Osteocyte (in vitro differentiated cells): ENCODE measurements at regions not wholly inside any gene's neighbourhood (a gene's known extent, or its start where the extent isn't known, plus 50 kb on each side); places are given as distances from the start of the nearest gene placed in this dataset.
A peak's percentile ranks its signal among the peaks of the same experiment; 100 is the strongest.

Source experiments
- DNase-seq: peaks from one replicate; pipeline ENCODE4 v3.0.0; 2021; ENCODE audit warnings: mixed read lengths; ENCODE audit not compliant: unreplicated experiment; ENCODE audit errors: extremely low spot score
- H3K27ac Mint-ChIP-seq: one replicate; pipeline ENCODE4 v1.8.0; 2021; ENCODE audit warnings: mild to moderate bottlenecking, mixed read lengths; ENCODE audit not compliant: unreplicated experiment
- H3K27me3 Mint-ChIP-seq: one replicate; pipeline ENCODE4 v1.8.0; 2021; ENCODE audit warnings: mixed read lengths; ENCODE audit not compliant: unreplicated experiment
- H3K36me3 Mint-ChIP-seq: one replicate; pipeline ENCODE4 v1.8.0; 2021; ENCODE audit warnings: mixed read lengths; ENCODE audit not compliant: unreplicated experiment
- H3K4me1 Mint-ChIP-seq: one replicate; pipeline ENCODE4 v1.8.0; 2021; ENCODE audit warnings: mixed read lengths; ENCODE audit not compliant: unreplicated experiment
- H3K4me3 Mint-ChIP-seq: one replicate; pipeline ENCODE4 v1.8.0; 2021; ENCODE audit warnings: mild to moderate bottlenecking, moderate library complexity, mixed read lengths; ENCODE audit not compliant: unreplicated experiment
- H3K9me3 Mint-ChIP-seq: one replicate; pipeline ENCODE4 v1.8.0; 2021; ENCODE audit warnings: mixed read lengths; ENCODE audit not compliant: unreplicated experiment
- TF ChIP-seq, protein P1 (sequence below): fragments of 200-600 bp; sonication (generic); IDR thresholded peaks from 2 replicates; pipeline ENCODE4 v1.5.0; 2021; ENCODE audit warnings: antibody characterized with exemption, mild to moderate bottlenecking, moderate library complexity

DNA sequence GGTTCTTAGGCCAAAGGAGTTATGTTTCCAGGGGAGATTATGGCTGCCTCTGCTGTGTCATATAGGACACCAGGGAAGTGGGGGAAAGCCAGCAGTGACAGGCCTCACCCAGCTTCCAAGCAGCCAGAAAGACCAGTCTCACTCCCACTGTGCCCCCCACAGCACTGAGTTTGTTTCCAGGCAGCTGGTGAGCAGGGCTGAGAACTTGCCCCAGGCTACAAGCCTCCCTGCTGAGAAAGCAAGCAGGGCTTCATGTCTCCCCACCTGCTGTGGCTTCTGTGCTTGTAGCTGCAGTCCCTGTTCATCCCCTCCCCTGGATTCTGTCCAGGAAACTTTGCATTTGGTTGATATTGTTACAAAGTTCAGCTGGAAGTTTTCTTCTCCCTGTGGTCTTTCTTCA lies 376.3 kb downstream of the PDCD6IP start:
- H3K27ac Mint-ChIP-seq = peak overlapping the region; percentile 83
- DNase-seq = peak; percentile 91
- peaks cover 67% of the 10 kb centered on the region for H3K4me1 Mint-ChIP-seq
- peaks cover 20% of the 10 kb centered on the region for H3K36me3 Mint-ChIP-seq
- peak overlapping the region; percentile 85 for H3K4me3 Mint-ChIP-seq
- H3K9me3 Mint-ChIP-seq = peaks cover 22% of the 10 kb centered on the region
- no peaks in the 10 kb centered on the region for H3K27me3 Mint-ChIP-seq
- TF ChIP-seq, protein P1, sequence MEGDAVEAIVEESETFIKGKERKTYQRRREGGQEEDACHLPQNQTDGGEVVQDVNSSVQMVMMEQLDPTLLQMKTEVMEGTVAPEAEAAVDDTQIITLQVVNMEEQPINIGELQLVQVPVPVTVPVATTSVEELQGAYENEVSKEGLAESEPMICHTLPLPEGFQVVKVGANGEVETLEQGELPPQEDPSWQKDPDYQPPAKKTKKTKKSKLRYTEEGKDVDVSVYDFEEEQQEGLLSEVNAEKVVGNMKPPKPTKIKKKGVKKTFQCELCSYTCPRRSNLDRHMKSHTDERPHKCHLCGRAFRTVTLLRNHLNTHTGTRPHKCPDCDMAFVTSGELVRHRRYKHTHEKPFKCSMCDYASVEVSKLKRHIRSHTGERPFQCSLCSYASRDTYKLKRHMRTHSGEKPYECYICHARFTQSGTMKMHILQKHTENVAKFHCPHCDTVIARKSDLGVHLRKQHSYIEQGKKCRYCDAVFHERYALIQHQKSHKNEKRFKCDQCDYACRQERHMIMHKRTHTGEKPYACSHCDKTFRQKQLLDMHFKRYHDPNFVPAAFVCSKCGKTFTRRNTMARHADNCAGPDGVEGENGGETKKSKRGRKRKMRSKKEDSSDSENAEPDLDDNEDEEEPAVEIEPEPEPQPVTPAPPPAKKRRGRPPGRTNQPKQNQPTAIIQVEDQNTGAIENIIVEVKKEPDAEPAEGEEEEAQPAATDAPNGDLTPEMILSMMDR = no peak

DNA sequence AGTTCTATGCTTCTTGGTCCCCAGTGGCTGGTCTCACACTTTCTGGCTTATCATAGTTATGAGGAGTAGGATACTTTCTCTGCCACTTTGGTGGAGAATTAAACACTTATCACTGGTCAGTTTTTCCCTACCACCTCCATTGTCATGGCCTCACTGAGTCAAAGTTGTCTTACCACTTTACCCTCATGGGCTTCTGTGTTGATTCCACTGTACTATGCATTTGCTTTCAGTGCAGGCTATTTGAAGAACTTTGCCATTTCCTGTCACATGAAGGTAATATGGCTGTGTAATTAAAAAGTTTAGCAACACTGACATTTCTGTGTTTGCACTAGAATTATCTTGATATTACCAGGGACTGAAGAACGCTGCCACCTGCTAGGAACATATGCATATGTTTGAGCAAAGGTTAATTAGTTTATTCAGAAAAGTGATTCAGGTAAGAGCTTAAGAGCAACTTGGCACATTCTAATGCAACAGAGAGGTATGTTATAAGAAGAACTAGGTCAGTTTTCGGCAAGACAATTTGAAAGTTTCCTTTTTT lies 377.3 kb downstream of the PDCD6IP start:
- peaks cover 24% of the 10 kb centered on the region for H3K36me3 Mint-ChIP-seq
- no peaks in the 10 kb centered on the region for H3K27me3 Mint-ChIP-seq
- DNase-seq = no peak
- H3K4me3 Mint-ChIP-seq = peak overlapping the region; percentile 85
- H3K4me1 Mint-ChIP-seq = peaks cover 72% of the 10 kb centered on the region
- peak overlapping the region; percentile 83 for H3K27ac Mint-ChIP-seq
- TF ChIP-seq, protein P1 = no peak
- peaks cover 22% of the 10 kb centered on the region for H3K9me3 Mint-ChIP-seq

DNA sequence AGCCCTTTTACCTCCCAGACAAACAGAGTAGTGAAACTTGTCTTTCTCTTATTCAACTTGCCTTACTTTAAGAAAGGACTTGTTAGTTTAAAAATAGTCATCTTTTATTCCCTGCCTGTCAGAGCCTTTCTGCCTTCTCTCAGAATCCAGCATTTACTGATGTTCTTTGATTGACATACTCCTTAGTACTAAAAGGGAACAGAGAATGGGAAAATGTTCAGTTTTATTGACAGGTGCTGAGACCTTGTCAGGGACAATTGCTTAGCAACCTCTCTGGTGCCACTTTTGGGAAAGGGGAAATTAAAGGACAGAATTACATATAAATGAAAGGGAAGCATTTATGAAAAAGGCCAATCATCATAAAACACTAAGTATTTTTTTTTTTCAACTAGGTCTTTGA lies 378.3 kb downstream of the PDCD6IP start:
- peaks cover 22% of the 10 kb centered on the region for H3K9me3 Mint-ChIP-seq
- TF ChIP-seq, protein P1 = no peak
- no peak for DNase-seq
- peak overlapping the region; percentile 85 for H3K4me3 Mint-ChIP-seq
- H3K27ac Mint-ChIP-seq = peak overlapping the region; percentile 83
- peaks cover 30% of the 10 kb centered on the region for H3K36me3 Mint-ChIP-seq
- H3K27me3 Mint-ChIP-seq = no peaks in the 10 kb centered on the region
- H3K4me1 Mint-ChIP-seq = peaks cover 75% of the 10 kb centered on the region

DNA sequence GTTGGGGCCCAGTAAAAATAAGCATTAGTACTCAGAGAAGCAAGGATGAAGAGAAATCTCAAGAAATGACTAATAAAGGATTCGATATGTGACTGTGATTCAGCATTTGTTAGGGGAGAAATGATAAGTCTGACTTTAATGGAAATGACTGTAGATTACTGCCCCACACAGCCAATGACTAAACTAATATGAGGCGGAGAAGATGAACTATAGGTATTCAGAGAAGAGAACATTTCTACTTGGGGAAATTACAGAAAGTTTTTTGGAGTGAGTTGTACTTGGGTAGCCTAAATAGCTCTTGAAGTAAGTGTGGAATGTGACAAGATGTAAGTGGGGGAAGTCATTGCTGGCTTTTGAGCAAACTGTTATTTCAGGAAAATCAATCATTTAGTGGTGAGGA lies 380.0 kb downstream of the PDCD6IP start:
- Mint-ChIP-seq H3K9me3 (peaks cover 16% of the 10 kb centered on the region), H3K27ac (peak overlapping the region; percentile 83), H3K4me3 (peak overlapping the region; percentile 59), H3K27me3 (no peaks in the 10 kb centered on the region), H3K4me1 (peaks cover 92% of the 10 kb centered on the region), H3K36me3 (peaks cover 30% of the 10 kb centered on the region)
- TF ChIP-seq, protein P1 = no peak
- no peak for DNase-seq

DNA sequence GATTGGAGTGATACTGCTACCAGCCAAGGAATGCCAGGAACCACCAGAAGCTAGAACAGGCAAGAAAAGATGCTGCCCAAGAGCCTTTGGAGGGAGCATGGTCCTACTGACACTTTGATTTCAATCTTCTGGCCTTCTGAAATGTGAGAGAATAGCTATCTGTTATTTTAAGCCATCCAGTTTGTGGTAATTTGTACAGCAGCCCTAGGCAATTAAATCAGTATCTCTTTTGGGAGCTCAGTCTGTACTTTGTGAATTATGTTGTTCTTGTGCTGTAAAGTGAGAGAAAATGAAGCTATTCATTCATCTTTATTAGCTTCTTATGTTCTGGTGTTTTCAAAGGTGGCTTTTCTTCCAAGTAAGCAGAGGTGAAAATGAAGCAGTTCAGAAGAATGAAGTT lies 381.3 kb downstream of the PDCD6IP start:
- DNase-seq = no peak
- H3K27me3 Mint-ChIP-seq = no peaks in the 10 kb centered on the region

More for the DNA sequence above, 381.3 kb downstream of the PDCD6IP start:
- peaks cover 91% of the 10 kb centered on the region for H3K4me1 Mint-ChIP-seq
- TF ChIP-seq, protein P1 = no peak
- peak overlapping the region; percentile 83 for H3K27ac Mint-ChIP-seq
- peaks cover 34% of the 10 kb centered on the region for H3K36me3 Mint-ChIP-seq
- H3K9me3 Mint-ChIP-seq = peaks cover 6% of the 10 kb centered on the region
- no peak overlapping the region for H3K4me3 Mint-ChIP-seq
